Neural progenitor cell (in vitro differentiated cells): ENCODE measurements at regions not wholly inside any gene's neighbourhood (a gene's known extent, or its start where the extent isn't known, plus 50 kb on each side); places are given as distances from the start of the nearest gene placed in this dataset.

ENCODE experiments used
- CTCF ChIP-seq: fragments of 200-600 bp; sonication (generic); IDR thresholded peaks from 2 replicates; pipeline ENCODE4 v1.5.1; 2017; ENCODE audit warnings: antibody characterized with exemption, mild to moderate bottlenecking
- EZH2 ChIP-seq: fragments of 200-600 bp; sonication (generic); IDR thresholded peaks from 2 replicates; pipeline ENCODE4 v1.6.1; 2017; ENCODE audit warnings: antibody characterized with exemption, mild to moderate bottlenecking, moderate library complexity

GRCh38 chr5:158175934-158176481 is 317.1 kb upstream of the CLINT1 start:
- TF ChIP-seq CTCF (no peak), EZH2 (no peak)
